Spleen (tissue), 7 donors: ENCODE measurements at regions not wholly inside any gene's neighbourhood (a gene's known extent, or its start where the extent isn't known, plus 50 kb on each side); places are given as distances from the start of the nearest gene placed in this dataset.

ENCODE experiments used
- POLR2A ChIP-seq, 3 donors: fragments of 450-650 bp; IDR thresholded peaks; one replicate each; pipeline ENCODE4 v1.5.1; 2017; ENCODE audit warnings: antibody characterized with exemption in 3 of 3, mild to moderate bottlenecking in 1 of 3
- POLR2AphosphoS5 ChIP-seq, 3 donors: sonication (generic); formaldehyde crosslinking; IDR thresholded peaks; one replicate each; pipeline ENCODE4 v1.5.1; 2017; ENCODE audit warnings: antibody characterized with exemption in 3 of 3
- TF ChIP-seq, protein P1 (sequence below), 11 experiments: fragments of 200-600 bp in 7 of 11; fragments of 450-650 bp in 4 of 11; sonication (generic) in 4 of 11; IDR thresholded peaks in 8 of 11; conservative IDR thresholded peaks in 3 of 11; 1 replicate in 7 of 11; 2 replicates in 4 of 11; pipeline versions ENCODE4 v1.4.0 to v1.8.0; 2016 to 2021; ENCODE audit warnings: antibody characterized with exemption in 11 of 11, inconsistent platforms in 4 of 11, mild to moderate bottlenecking in 1 of 11
- donor health status: DM: no; HTN: no; CAD: no; lungs with moderate emphysema.
- donor health status: DM: no; HTN: no; CAD: no.
- donor health status: DM: no; HTN: no; CAD: no.

DNA sequence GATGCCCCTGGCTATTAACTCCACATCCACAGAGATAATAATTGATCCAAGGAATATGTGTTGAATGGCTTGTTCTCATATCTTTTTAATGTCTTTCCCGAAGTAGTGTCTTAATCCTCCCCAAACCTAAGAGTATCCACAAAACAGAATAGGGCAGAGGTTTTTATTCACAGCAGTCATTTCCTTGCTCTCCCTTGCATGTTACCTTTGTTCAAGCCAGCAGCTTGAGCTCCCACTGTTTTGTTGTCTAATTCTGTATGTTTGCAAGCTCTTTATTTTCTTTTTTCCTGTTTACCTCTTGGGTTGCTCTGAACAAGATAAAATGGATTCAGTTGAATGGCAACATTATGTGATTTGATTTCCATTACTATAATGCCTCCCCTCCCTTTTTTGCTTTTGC, 308.6 kb upstream of the ZP4 start:
- TF ChIP-seq, protein P1, sequence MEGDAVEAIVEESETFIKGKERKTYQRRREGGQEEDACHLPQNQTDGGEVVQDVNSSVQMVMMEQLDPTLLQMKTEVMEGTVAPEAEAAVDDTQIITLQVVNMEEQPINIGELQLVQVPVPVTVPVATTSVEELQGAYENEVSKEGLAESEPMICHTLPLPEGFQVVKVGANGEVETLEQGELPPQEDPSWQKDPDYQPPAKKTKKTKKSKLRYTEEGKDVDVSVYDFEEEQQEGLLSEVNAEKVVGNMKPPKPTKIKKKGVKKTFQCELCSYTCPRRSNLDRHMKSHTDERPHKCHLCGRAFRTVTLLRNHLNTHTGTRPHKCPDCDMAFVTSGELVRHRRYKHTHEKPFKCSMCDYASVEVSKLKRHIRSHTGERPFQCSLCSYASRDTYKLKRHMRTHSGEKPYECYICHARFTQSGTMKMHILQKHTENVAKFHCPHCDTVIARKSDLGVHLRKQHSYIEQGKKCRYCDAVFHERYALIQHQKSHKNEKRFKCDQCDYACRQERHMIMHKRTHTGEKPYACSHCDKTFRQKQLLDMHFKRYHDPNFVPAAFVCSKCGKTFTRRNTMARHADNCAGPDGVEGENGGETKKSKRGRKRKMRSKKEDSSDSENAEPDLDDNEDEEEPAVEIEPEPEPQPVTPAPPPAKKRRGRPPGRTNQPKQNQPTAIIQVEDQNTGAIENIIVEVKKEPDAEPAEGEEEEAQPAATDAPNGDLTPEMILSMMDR (IDR thresholded peaks at IDR 0.05 in 8 of 11, conservative IDR thresholded peaks at IDR 0.05 in 3 of 11), result no peak
- no peak for TF ChIP-seq POLR2A (IDR thresholded peaks at IDR 0.05)
- TF ChIP-seq POLR2AphosphoS5 (IDR thresholded peaks at IDR 0.05), result no peak
